GM04504 (cell line): ENCODE measurements at regions not wholly inside any gene's neighbourhood (a gene's known extent, or its start where the extent isn't known, plus 50 kb on each side); places are given as distances from the start of the nearest gene placed in this dataset.
"Not testable (repeated sequence)": the region's sequence is repeated elsewhere in the genome, so short reads cannot be mapped to it uniquely, and the experiment has no call there.

Source experiments
- DNase-seq: peaks from one replicate; pipeline ENCODE4 v3.0.0-alpha.2; 2012; ENCODE audit warnings: low read depth

- no peak for DNase-seq
Observed at GRCh38 chr13:82010780-82011179, 1669.9 kb upstream of the SPRY2 start.

GRCh38 chr13:82002710-82003109 is 1661.8 kb upstream of the SPRY2 start:
- no peak for DNase-seq

- DNase-seq, result no peak
Observed at GRCh38 chr13:81995316-81995715, 1654.4 kb upstream of the SPRY2 start.

- DNase-seq, result no peak
Observed at GRCh38 chr13:81990652-81991051, 1649.7 kb upstream of the SPRY2 start.

- DNase-seq, result no peak
Observed at GRCh38 chr13:81988567-81988966, 1647.6 kb upstream of the SPRY2 start.

- no peak for DNase-seq
Observed at GRCh38 chr13:81987677-81988357, 1646.9 kb upstream of the SPRY2 start.

GRCh38 chr13:81987159-81987558 is 1646.2 kb upstream of the SPRY2 start:
- no peak for DNase-seq

- no peak for DNase-seq
Observed at GRCh38 chr13:81986308-81986707, 1645.4 kb upstream of the SPRY2 start.

GRCh38 chr13:81957121-81957520 is 1616.2 kb upstream of the SPRY2 start:
- no peak for DNase-seq

- no peak for DNase-seq
Observed at GRCh38 chr13:81929988-81930387, 1589.1 kb upstream of the SPRY2 start.

- DNase-seq, result no peak
Observed at GRCh38 chr13:81927347-81927746, 1586.4 kb upstream of the SPRY2 start.

GRCh38 chr13:81917810-81918209 is 1576.9 kb upstream of the SPRY2 start:
- no peak for DNase-seq

- DNase-seq, result no peak
Observed at GRCh38 chr13:81916461-81916860, 1575.5 kb upstream of the SPRY2 start.

GRCh38 chr13:81907787-81908372 is 1567.0 kb upstream of the SPRY2 start:
- no peak for DNase-seq

GRCh38 chr13:81888855-81889254 is 1547.9 kb upstream of the SPRY2 start:
- no peak for DNase-seq

GRCh38 chr13:81874681-81875661 is 1534.0 kb upstream of the SPRY2 start:
- DNase-seq, result no peak

- DNase-seq, result no peak
Observed at GRCh38 chr13:81874253-81874652, 1533.3 kb upstream of the SPRY2 start.

GRCh38 chr13:81872581-81872980 is 1531.7 kb upstream of the SPRY2 start:
- no peak for DNase-seq

GRCh38 chr13:81871751-81872325 is 1530.9 kb upstream of the SPRY2 start:
- DNase-seq, result not testable (repeated sequence)

- no peak for DNase-seq
Observed at GRCh38 chr13:81848291-81848690, 1507.4 kb upstream of the SPRY2 start.

- DNase-seq, result no peak
Observed at GRCh38 chr13:81846771-81847170, 1505.8 kb upstream of the SPRY2 start.

- no peak for DNase-seq
Observed at GRCh38 chr13:81821259-81821658, 1480.3 kb upstream of the SPRY2 start.
